Uterus (tissue), 2 donors: ENCODE measurements at regions not wholly inside any gene's neighbourhood (a gene's known extent, or its start where the extent isn't known, plus 50 kb on each side); places are given as distances from the start of the nearest gene placed in this dataset.

Experiments
- CTCF ChIP-seq, 4 experiments: fragments of 200-600 bp in 2 of 4; fragments of 450-650 bp in 2 of 4; sonication (generic) in 2 of 4; IDR thresholded peaks; one replicate each; pipeline ENCODE4 v1.5.1; 2016 to 2019; ENCODE audit warnings: antibody characterized with exemption in 4 of 4, mild to moderate bottlenecking in 2 of 4, moderate library complexity in 1 of 4
- POLR2A ChIP-seq, 2 donors: fragments of 450-650 bp; IDR thresholded peaks; one replicate each; pipeline ENCODE4 v1.6.1; 2016; ENCODE audit warnings: antibody characterized with exemption in 2 of 2, mild to moderate bottlenecking in 1 of 2, moderate library complexity in 1 of 2

GRCh38 chr12:60387356-60387755, 791.5 kb downstream of the SLC16A7 start:
- TF ChIP-seq CTCF (IDR thresholded peaks at IDR 0.05), result no peak
- TF ChIP-seq POLR2A (IDR thresholded peaks at IDR 0.05), result no peak
